ENCODE measurements at regions not wholly inside any gene's neighbourhood (a gene's known extent, or its start where the extent isn't known, plus 50 kb on each side); places are given as distances from the start of the nearest gene placed in this dataset.
"Not testable (repeated sequence)": the region's sequence is repeated elsewhere in the genome, so short reads cannot be mapped to it uniquely, and the experiment has no call there.

DNA sequence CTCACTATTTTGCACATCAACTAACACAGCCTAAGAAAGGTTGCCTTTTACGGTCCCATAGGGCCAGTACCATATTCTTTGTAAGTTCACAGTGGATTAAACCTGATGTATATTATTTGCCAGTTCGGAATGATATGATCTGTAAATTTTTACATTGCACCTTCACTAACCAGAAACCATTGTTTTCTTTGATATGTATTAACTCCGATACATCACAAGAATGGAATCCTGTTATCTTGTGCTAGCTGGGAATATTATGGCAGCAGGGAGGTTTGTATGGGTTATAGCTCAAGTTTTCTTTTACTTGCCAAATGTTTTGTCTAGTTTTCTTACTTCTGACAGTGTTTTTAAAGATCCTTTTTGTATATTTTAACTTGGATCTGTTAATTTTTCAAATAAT lies 51.4 kb upstream of the S1PR1 start:
- DNase-seq: no peak

DNA sequence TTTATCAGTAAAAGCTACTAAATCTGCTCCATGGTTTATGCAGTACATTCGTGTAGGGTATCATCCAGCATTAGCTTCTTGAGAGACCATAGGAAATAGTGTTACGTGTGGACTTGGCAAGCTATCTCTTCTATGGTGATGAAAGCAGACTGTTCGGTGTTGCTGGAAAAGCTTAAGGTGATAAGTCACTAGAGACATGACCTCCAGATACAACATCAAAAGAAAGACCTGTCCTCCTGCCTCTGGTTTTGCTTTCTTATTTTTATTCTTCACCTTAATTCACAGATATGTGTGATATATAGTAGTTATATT lies 53.5 kb upstream of the S1PR1 start:
- no peak for DNase-seq

DNA sequence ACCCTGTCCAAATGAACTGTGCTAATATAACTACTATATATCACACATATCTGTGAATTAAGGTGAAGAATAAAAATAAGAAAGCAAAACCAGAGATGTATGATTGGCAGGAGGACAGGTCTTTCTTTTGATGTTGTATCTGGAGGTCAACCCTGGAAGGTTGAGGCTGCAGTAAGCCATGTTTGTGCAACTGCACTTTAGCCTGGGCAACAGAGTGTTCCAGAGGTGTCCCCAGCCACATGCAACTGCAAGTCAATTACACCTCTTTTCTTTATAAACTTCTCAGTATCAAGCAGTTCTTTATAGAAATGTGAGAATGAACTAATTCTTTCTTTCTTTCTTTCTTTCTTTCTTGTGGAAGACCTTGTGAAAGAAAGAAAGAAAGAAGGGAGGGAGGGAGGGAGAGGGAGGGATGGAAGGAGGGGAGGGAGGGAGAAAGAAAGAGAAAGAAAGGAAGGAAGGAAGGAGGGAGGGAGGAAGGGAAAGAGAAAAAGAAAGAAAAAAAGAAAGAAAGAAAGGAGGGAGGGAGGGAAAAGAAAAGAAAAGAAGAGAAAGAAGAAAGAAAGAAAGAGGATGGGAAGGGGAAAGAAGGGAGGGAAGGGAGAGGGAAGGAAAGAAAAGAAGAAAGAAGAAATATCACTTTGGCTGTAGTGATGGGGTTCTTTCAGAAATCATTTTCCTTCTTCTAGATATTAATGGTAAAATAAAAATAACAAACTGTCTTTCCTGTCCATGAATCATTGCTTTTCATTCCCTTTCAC lies 54.0 kb upstream of the S1PR1 start:
- no peak for DNase-seq

DNA sequence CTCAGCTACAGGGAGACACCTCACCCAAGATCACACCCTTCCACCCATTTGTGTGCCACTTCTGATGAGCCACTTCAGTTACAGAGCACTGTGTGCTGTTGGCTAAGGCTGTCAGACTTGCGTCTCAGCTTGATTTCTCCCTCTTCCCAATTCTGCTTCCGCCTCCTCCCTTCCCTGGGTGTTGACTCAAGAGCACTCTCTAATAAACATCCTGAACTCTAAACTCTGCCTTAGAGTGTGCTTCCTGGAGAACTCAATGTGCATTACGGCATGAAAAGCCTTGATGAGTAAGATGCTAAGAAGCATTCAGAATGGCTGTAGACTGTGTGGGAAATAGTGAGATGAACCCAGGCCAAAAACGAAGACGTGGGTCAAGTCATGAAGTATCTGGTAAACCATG lies 54.9 kb upstream of the S1PR1 start:
- no peak for DNase-seq

DNA sequence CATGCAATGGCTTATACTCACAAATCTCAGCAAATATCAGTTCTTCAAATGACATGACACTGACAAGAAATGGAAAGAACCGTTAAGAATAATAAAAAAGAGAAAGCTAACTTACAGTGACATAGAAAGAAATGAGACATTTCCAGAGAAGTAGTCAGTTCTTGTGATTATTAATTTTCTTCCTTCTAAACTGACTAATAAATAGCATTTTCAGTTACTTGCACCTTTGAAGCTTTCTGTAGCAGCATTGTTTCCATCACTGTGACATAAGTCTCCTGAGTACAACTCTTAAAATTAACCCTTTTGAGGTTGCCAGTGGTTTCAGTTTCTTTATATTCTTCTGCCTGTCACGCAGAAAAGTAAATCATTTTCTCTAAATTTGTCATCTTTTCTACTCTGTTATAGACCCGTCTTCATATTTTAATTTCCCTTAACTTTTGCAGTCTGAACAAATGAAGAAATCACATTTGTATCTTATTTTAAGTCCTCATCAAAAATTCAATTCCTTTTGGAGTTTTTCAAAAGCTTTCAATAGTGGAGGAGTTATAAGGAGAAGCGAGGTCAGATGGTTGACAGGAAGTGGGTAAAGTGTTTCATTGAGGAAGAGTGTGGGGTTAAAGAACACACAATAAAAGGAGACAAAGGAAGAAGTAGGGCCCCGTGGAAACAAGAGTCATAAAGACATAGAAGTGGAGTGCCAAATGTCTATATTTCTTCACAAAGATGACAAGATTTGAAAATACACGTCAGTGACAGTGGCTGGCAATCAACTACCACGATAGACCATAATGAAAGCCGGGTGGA lies 57.9 kb upstream of the S1PR1 start:
- DNase-seq: no peak

DNA sequence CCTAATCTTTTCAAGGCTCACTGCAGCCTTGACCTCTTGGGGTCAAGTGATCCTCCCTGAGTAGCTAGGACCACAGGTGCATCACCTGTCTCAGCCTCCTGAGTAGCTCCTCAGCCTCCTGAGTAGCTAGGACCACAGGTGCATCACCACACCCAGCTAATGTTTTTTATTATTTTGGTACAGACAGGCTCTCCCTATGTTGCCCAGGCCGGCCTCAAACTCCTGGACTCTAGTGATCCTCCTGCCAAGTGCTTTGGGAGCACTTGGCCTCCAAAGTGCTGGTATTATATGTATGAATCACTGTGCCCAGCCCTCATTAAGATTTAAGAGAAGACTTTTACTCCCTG lies 58.5 kb upstream of the S1PR1 start:
- DNase-seq: no peak

DNA sequence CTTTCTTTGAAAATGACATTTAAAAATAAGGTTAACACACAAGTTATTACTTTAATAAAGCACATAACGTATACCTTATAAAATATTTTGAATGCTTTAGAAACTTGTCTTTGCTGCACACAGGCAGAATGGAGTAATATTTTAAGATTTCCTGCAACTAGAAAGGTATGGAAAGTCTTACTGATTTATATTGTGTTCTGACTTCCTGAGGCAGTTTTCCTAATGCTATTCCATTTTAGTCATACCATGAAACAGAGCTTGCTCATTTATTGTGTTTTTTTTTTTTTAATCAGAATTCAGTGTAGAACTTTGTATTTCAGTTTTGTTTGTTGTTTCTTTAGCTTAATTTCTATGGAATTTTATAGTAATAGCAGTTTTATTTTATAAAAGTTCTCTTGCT lies 60.9 kb upstream of the S1PR1 start:
- DNase-seq: no peak

DNA sequence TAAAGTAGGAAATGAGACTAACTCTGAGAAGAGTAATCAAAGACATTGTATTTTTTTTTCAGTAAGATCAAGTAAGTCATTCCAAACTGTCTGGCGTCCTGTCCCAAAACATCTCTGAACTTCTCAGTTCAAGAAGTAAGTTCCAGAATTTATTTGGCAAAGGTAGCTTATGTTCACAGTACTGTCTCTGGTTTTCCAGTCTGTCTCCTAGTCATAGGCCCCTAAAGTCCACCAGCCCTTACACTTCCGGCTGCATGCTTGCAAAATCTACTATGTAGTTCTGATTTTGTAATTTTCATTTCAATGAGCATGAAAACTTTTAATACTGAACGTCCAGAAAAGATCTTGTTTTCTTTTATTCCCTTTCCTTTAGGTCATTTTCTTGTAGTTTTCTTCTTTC lies 61.4 kb upstream of the S1PR1 start:
- no peak for DNase-seq

DNA sequence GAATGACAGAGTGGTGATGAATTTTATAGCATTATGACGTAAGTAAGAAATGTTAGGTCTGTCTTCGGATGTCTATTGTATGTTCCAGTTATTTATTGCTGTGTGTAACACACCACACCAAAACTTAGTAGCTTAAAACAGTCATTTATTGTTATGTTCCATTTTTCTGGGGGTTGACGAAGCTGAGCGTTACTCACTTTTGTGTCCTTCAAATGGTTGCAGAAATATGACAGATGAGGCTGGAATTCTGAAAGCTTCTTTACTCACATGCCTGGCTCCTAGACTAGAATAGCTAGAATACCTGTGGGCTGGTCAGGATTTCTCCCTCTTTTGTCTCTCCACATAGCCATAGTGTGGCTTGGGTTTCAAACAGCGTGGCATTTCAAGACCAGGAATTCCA lies 62.1 kb upstream of the S1PR1 start:
- no peak for DNase-seq

DNA sequence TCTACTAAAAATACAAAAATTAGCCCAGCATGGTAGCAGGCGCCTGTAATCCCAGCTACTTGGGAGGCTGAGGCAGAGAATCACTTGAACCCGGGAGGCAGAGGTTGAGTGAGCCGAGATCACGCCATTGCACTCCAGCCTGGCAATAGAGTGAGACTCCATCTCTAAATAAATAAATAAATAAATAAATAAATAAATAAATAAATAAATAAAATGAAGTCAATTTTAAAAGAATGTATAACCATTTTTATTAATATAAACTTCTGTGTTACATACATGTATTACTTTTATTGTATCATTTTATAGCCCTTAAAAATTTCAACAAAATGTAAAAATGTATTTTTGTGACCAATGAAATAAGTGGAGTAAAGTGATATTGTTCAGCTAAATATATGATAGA lies 62.5 kb upstream of the S1PR1 start:
- not testable (repeated sequence) for DNase-seq

DNA sequence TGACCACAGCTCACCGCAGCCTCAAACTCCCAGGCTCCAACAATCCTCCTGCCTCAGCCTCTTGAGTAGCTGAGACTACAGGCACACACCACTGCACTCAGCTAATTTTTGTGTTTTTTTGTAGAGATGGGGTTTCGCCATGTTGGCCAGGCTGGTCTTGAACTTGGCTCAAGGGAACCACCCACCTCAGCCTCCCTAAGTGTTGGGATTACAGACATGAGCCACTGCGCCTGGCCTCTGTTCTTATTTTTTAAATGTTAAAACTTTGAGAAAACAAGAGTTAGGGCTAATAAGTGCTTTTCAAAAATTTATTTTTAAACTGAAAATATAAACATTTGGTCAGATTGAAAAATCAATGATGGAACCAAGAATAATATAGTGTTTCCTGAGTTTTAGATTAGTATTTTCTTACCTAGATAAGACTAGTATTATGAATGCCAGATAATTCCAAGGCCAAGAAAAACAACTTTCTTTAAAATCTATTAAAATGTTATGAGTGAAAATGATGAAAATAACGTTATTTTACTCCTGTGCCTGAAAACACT lies 66.2 kb upstream of the S1PR1 start:
- DNase-seq: no peak

DNA sequence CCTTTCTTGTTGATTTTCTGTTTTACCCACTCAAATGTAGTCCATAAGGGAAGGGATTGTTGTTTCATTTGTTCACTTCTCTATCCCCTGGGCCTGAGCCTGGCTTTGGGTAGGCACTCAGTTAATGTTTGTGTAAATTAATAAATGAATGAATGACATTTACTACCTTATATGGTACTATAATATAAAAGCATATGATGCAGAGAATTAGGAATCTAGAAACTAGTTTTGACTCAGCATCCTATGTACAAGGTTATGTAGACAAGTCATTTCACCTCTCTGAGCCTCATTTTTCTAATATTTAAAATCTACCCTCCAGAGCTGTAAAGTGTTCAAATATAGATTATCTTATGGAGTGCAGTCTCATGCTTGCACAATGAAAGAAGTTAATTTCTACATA lies 68.9 kb upstream of the S1PR1 start:
- no peak for DNase-seq

DNA sequence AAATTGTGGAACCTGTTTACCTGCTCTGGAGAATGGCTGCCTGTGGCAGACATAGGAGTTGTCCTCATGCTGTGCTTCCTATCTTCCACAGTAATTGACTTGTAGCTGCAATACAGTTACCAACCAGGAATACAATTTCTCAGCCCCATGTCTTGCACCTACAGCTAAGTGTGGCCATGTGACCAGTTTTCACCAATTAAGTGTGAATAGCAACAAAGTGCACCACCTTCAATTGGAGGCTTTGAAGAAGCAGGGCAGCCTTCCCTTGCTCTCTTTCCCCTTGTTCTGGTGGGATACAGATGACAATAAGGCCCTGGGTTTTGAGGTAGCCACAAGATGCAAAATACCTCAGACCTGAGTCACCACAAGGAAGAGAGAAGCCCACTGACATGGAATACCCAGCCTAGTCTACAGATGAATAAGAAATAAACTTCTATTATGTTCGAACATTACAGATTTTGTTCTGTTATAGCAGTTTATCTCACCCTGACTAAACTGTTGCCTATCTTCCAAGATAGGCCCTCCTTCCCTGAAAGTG lies 70.2 kb upstream of the S1PR1 start:
- DNase-seq: no peak

DNA sequence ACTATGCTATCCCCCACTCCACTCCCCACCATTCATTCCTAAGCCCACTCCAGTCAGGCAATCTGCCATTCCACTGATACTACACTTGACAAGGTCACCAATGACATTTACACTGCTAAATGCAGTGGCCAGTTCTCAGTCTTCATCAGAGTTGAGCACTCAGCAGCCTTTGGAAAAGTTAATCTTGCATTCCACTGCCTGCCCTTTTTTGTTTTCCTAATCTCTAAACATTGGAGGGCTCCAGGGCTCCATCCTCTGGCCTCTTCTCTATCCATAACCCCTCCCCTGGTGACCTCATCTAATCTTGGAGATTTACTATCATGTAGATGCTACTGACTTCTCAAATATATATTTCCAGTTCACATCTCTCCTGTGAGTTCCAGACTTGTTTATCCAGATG lies 70.9 kb upstream of the S1PR1 start:
- DNase-seq: no peak

DNA sequence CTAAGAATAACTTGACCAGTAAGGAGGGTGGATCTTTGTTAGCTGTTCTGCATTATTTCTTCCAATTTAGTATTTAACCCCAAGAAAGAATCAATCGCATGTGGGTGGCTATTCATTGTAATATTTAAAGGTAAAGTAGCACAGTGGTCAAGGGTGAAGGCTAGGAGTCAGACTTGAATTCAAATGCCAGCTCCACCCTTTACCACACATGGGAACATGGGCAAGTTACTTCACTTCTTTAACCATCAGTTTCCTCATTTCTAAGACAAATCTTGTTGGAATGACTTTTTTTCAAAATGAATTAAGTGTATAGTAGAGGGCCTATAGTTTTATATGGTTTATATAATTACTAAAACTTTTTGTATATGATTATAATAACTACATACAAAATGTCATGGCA lies 71.3 kb upstream of the S1PR1 start:
- DNase-seq: no peak

DNA sequence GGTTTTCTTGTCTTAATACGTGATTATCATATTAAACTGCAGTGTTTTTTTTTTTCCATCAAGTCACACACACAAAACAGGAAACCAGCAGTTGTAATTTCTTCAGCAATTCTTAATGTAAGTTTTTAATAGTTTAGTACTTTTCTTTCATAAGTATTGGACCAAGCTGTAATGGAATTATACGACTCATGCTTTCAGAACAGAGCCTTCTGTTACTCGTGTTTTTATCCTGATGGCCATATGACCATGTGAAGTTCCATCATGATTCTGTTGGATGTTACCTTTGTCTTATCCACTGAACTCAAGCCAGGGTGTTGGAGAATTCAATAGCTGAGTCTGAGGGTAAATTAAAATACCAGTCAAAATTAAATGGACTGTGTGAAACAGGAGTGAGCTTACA lies 72.0 kb upstream of the S1PR1 start:
- no peak for DNase-seq

DNA sequence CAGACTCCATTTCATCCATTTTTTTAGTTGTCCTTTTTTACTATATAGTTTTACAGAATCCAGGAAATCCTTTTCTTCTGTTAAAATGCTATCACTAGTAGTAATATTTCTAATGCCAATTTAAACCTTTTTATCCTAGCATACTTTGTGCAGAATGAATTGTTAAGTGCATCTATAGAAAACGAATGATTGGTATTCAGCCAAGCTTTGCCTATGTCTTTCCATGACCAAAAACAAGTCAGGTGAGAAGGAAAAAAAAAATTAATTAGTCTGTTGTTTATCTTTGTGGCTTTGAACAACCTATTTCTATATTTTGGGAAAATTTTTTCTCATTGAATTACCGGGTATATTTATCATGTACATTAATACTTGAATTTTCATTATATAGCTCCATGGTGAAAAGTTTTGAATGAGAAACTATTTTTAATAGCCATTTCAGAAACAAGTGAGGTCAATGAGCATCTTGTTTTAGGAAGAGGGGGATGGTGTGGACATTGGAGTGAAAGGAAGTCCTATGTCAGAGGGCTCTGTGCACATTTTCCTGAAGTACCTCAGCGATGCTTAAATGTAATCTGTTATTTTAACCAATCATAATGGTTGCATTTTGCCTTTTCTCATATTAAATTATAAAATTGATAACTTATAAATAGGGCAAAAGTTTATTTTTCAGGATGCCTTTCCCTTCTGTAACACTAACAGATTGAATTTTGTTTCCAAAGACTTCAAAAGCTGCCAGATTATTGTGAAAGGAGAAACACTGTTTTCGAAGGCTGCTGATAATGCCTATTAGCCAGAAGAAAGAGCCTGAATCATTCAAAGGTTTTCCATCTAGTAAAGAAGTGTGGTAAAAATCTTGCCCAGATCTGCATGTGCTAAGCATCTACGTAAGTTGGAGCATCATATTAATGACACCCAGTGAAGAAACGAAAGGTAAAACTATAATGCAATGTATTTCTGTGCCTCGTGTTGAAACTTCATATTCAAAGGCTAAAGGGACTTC lies 73.8 kb upstream of the S1PR1 start:
- no peak for DNase-seq

DNA sequence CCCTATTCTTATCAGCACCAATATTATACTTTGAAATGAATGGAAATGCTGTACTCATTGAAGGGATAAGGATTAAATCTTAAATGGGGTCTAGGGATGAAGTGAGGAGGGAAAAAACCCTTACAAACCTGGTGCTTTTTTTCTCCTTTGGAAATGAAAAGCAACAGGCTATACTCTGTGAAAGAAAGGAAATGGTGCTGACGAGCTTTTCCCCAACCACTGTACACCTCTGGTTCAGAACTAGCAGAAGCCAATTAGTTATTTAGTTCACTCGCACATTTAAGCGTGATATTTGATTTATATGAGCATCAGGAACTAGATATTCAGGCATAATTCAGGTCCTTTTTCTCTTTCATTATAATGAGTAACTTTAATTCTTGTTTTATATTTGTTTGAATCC lies 74.5 kb upstream of the S1PR1 start:
- no peak for DNase-seq

DNA sequence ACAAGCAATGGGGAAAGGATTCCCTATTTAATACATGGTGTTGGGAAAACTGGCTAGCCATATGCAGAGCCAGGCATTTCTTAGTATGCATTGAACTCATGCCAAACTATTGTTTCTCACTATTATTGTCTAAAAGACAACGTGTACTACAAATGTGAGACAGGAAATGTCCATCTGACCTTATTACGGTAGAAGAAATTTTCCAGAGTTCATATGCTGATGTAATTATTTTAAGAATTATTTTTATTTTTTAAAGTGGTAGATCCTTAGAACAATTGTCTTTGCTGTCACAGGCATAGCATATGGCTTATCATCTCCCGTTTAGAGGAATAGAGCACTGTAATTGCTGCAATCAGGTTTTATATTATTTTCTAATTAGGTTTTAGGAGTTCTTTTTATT lies 75.2 kb upstream of the S1PR1 start:
- no peak for DNase-seq

DNA sequence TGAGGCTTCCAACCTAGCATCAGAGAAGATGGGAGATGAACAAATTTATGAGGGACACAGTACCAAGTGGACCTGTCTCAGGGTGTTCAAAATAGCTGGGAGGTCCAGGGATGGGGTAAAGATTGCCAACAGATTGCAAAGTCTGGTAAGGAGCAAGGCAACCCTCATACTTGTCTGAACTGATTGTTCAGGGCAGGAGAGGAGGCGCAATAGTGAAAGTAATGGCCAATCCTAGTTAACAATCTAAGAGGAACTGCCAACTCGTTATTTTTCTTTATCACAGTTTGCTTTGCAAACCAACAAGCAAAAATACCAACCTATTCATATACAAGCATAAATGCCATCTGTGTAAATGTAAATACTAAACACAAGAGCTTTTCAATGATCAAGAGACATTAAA lies 78.4 kb upstream of the S1PR1 start:
- no peak for DNase-seq

DNA sequence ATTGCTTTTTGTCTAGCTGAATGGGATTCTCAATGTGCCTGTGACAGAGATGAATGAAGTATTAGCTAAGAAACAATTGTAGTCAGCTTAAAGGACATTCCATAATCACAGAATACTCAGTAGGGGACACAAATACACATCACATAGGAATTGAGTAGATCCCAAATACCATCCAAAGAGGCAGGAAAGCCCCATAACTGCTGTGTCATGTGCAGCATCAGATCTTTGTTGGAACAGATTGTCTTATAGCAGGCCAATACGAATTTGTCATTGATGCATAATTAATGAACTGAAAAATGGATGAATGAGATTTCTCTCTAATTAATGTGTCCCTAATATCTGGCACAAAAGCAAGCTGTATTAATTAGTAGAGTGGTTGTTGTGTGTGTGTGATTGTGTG lies 82.3 kb upstream of the S1PR1 start:
- no peak for DNase-seq

DNA sequence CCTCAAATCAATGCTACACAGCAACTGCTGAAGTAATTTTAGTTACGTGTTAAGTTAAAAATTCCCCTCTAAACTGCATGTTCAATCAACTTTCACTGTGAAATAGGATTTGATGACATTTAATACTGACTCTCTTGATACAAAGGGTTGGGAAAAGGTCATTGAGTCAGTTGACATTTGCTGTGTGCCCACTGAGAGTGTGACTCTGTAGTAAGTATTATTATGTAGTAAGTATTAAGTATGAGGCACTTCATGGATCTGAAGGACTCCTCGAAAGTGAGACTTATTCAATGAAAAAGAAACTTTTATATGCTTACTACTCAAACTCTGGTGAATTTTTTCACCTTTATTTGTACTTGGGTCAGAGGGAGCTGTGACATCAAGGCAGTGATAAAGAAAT lies 83.1 kb upstream of the S1PR1 start:
- no peak for DNase-seq

DNA sequence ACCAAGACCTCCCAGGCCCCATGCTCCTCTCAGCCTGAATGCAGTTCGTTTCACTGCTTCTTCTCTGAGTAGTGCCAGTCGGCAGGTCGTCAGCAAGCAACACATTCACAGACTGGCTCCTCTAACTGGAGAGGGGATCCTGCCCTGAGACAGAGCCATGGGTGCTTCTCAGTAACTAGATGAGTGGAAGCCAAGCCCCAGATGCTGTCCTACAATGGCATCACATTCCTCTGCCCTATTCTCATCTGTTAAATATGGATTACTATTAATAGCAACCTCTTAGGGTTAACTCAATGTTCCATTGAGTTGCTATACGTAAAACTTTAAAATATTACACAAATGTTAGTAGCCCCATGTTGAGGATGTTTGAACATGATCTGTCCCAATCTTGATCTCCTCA lies 84.2 kb upstream of the S1PR1 start:
- DNase-seq: no peak
